ENCODE measurements at regions not wholly inside any gene's neighbourhood (a gene's known extent, or its start where the extent isn't known, plus 50 kb on each side); places are given as distances from the start of the nearest gene placed in this dataset.

- no CpG with 5 or more reads among the region's 5 CpGs for WGBS, 2 experiments (ENCODE audit: extremely low coverage in 2 of 2, insufficient read length in 1 of 2)
- H3K4me3 ChIP-seq (ENCODE audit: insufficient read depth, low read depth, low read length) = no peak overlapping the region
Observed at GRCh38 chr4:116082808-116083366, 969.5 kb upstream of the NDST4 start.

More at GRCh38 chr4:116082808-116083366, 969.5 kb upstream of the NDST4 start:
- Histone ChIP-seq H2BK20ac (ENCODE audit: low read depth, low read length) (no peak overlapping the region), H3K18ac (ENCODE audit: low read depth, low read length) (no peak overlapping the region), H3K4me2 (ENCODE audit: low read depth, low read length) (no peak overlapping the region), H4K8ac (ENCODE audit: low read depth in 2 of 2, low read length in 2 of 2) (no peak overlapping the region), H3K9ac (ENCODE audit: low read depth, low read length) (no peak overlapping the region), H3K36me3 (ENCODE audit: control insufficient read depth, insufficient read depth, low read length) (no peaks in the 10 kb centered on the region), H4K91ac (ENCODE audit: insufficient read depth, low read depth, low read length) (no peak overlapping the region), H3K27me3 (ENCODE audit: control insufficient read depth, insufficient read depth, low read length) (no peaks in the 10 kb centered on the region), H3K79me1 (ENCODE audit: low read depth in 1 of 2, low read length in 2 of 2) (no peaks in the 10 kb centered on the region), H3K4me1 (ENCODE audit: control insufficient read depth, insufficient read depth, low read length) (no peaks in the 10 kb centered on the region), H2AK5ac (ENCODE audit: low read depth, low read length) (no peak overlapping the region), H3K4ac (ENCODE audit: low read depth, low read length) (no peak overlapping the region), H3K23ac (ENCODE audit: low read depth, low read length) (no peak overlapping the region), H3K14ac (replicated peaks; ENCODE audit: low read depth, low read length) (no peak overlapping the region), H2AK9ac (replicated peaks; ENCODE audit: low read depth, low read length, poor library complexity) (no peak overlapping the region), H2AFZ (replicated peaks; ENCODE audit: low read length, poor library complexity) (no peak overlapping the region), H3K27ac (ENCODE audit: insufficient read depth, low read length) (no peak overlapping the region), H4K20me1 (ENCODE audit: insufficient read depth, low read length) (no peaks in the 10 kb centered on the region), H3K56ac (ENCODE audit: extremely low read depth, insufficient read depth, low read length) (no peak overlapping the region), H3K9me1 (ENCODE audit: insufficient read depth, low read length) (no peaks in the 10 kb centered on the region), H2BK5ac (ENCODE audit: low read depth, low read length, poor library complexity, severe bottlenecking) (no peak overlapping the region), H4K5ac (ENCODE audit: low read depth, low read length) (no peak overlapping the region), H3K9me3 (ENCODE audit: control insufficient read depth, insufficient read depth, low read length) (peaks cover 3% of the 10 kb centered on the region), H2BK15ac (ENCODE audit: low read depth, low read length) (no peak overlapping the region), H2BK120ac (ENCODE audit: low read depth, low read length) (no peak overlapping the region)
- intact Hi-C loops (cut with micrococcal nuclease) = no loop called here
- dilution Hi-C loops (cut with HindIII; ENCODE audit: low sequenced_read_pairs, unreplicated experiment) = no loop called here
- TF ChIP-seq RAD21 (IDR thresholded peaks at IDR 0.05; ENCODE audit: low read length) (no peak), POLR2A (IDR thresholded peaks at IDR 0.05; ENCODE audit: low read depth, low read length) (no peak), ELK1 (IDR thresholded peaks at IDR 0.05; ENCODE audit: borderline replicate concordance, low read depth, low read length) (no peak), NFE2L2 (IDR thresholded peaks at IDR 0.05; ENCODE audit: low read depth, low read length) (no peak), RFX5 (IDR thresholded peaks at IDR 0.05; ENCODE audit: low read depth, low read length) (no peak), SMC3 (IDR thresholded peaks at IDR 0.05; ENCODE audit: low read depth, low read length) (no peak), RCOR1 (IDR thresholded peaks at IDR 0.05; ENCODE audit: insufficient replicate concordance, low read length) (no peak), CHD1 (IDR thresholded peaks at IDR 0.05; ENCODE audit: low read depth, low read length) (no peak), CEBPB (IDR thresholded peaks at IDR 0.05; ENCODE audit: low read depth, low read length) (no peak), CTCF (conservative IDR thresholded peaks at IDR 0.05; ENCODE audit: low read depth, low read length) (no peak)
- BruUV-seq (replicated peaks) = no TSS peak
- ATAC-seq (ENCODE audit: low read depth) = no peak
- DNase-seq = no peak
- ChIA-PET POLR2A (ENCODE audit: unreplicated experiment) (no interaction called here), CTCF (no interaction called here)
- in situ Hi-C loops (cut with MboI; ENCODE audit: low sequenced_read_pairs) = no loop called here

Data from IMR-90 (cell line).